Stimulated activated effector memory CD8-positive, alpha-beta T cell treated with anti-CD3 and anti-CD28 coated beads, Interleukin-12 subunit alpha, Interleukin-12 subunit beta, amount 100 ng/mL, for 72 hours (primary cell): ENCODE measurements at regions not wholly inside any gene's neighbourhood (a gene's known extent, or its start where the extent isn't known, plus 50 kb on each side); places are given as distances from the start of the nearest gene placed in this dataset.

ENCODE experiments used
- ATAC-seq: fragments of 150-1000 bp; cut with Tn5 transposase; 2 replicates; pipeline ENCODE4 v1.10.0; 2021
- DNase-seq, 2 donors: peaks; one replicate each; pipeline ENCODE4 v3.0.0; 2021 to 2022; ENCODE audit warnings: low spot score in 2 of 2
- H3K27ac Mint-ChIP-seq: one replicate; pipeline ENCODE4 v1.8.0; 2022; ENCODE audit warnings: mild to moderate bottlenecking, mixed read lengths
- H3K36me3 Mint-ChIP-seq: one replicate; pipeline ENCODE4 v1.8.0; 2022; ENCODE audit warnings: mild to moderate bottlenecking, mixed read lengths
- H3K4me1 Mint-ChIP-seq: one replicate; pipeline ENCODE4 v1.8.0; 2022; ENCODE audit warnings: mixed read lengths
- H3K4me3 Mint-ChIP-seq: one replicate; pipeline ENCODE4 v1.8.0; 2022; ENCODE audit warnings: mild to moderate bottlenecking, mixed read lengths
- H3K9me3 Mint-ChIP-seq: one replicate; pipeline ENCODE4 v1.8.0; 2022; ENCODE audit warnings: mixed read lengths

DNA sequence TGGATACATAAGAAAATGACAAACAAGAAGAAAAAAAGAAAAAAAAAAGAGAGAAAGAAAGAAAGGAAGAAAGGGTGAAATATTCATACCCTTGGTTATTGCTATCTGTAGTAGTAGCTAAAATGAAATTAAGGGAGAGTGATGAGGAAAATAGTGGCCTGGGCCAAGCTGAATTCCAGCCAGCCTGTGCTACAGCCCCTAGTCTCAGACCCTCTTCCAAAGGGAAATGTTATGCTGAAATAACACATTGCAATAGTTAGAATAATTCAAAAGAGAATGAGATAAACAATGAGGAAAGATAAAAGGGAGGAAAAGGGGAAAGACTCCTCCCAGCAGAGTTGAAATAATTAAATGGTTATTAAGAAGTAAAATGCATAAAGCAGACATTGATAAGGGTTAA lies 268.4 kb upstream of the ROBO1 start:
- DNase-seq (no peak), ATAC-seq (no peak)
- Mint-ChIP-seq H3K4me1 (no peaks in the 10 kb centered on the region), H3K27ac (no peak overlapping the region), H3K4me3 (no peak overlapping the region), H3K9me3 (peaks cover 12% of the 10 kb centered on the region), H3K36me3 (no peaks in the 10 kb centered on the region)

DNA sequence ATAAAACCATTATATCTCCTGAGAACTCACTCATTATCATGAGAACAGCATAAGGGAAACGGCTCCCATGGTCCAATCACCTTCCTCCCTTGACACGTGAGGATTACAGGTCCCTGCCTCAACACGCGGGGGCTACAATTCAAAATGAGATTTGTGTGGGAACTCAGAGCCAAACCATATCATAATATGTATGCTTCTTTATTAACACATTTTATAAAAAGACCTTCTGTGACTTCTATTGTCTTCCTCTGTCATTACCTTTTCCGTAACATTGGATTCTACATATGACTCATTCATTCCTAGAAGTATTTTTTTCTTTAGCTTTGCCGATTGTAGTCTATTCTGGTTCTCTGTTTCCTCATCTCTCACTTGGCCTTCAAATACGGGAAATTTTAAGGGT lies 267.2 kb upstream of the ROBO1 start:
- no peak overlapping the region for H3K27ac Mint-ChIP-seq
- no peak overlapping the region for H3K4me3 Mint-ChIP-seq
- DNase-seq: no peak
- no peaks in the 10 kb centered on the region for H3K36me3 Mint-ChIP-seq
- no peak for ATAC-seq
- peaks cover 12% of the 10 kb centered on the region for H3K9me3 Mint-ChIP-seq
- no peaks in the 10 kb centered on the region for H3K4me1 Mint-ChIP-seq

GRCh38 chr3:80023010-80023409 lies 255.2 kb upstream of the ROBO1 start:
- ATAC-seq (no peak), DNase-seq (no peak)
- Mint-ChIP-seq H3K9me3 (peaks cover 15% of the 10 kb centered on the region), H3K4me1 (no peaks in the 10 kb centered on the region), H3K4me3 (no peak overlapping the region), H3K27ac (no peak overlapping the region), H3K36me3 (no peaks in the 10 kb centered on the region)

DNA sequence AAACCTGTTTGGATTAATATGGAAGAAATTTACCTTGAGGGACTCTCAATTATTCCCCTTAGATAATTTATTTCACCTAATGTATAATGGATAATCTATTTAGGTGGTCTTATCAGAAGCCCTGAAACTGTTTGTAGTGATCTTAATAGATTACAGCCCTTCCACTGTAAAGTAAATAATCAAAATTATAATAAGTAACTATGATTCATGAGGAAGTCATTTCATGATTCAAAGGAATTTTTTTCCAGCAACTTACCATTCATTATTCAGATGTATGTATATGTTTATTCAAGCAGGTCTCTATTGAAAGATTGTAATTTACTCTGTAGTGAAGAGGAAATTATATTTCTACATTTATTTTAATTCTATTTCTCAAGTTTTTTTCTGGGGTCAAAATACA lies 250.6 kb upstream of the ROBO1 start:
- no peak for ATAC-seq
- H3K9me3 Mint-ChIP-seq: peaks cover 11% of the 10 kb centered on the region
- no peak overlapping the region for H3K27ac Mint-ChIP-seq
- H3K36me3 Mint-ChIP-seq: no peaks in the 10 kb centered on the region
- H3K4me3 Mint-ChIP-seq: no peak overlapping the region
- H3K4me1 Mint-ChIP-seq: no peaks in the 10 kb centered on the region
- DNase-seq: no peak

DNA sequence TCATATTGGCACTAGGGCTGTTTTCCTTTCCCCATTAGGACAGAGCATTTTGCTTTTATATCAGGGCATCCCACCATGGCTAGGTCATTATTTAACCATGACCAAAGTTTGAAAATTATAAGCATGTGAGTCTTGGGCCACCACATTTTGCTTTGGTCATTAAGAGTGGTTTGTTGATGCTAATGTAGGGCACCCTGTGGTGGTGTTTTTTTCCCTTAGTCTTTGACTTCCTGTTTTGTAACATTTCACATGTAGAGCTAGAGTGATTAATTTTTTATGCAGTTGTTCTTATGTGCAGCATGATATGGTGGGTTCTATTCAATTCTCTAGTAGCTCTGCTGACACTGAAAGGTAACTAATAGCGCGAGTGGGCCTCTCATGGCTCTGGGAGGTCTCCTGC lies 249.6 kb upstream of the ROBO1 start:
- no peak overlapping the region for H3K27ac Mint-ChIP-seq
- ATAC-seq: no peak

DNA sequence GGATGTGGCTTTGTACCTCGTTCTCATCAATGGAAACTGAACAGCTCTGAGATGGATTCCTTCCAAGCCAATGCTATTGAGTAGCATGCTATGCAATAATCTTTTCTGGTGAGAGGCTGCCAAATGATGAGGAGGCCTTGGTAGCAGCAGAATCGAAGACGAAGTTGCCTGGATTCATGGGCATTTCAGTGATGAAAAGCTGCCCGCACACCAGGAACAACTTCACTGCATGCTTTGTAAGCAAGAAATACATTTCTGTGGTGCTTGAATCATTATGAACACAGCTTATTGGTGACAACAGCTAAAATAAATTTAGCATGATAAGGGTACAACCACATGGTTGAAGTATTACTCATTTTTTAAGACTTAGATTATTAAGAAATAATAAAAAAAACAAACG lies 246.8 kb upstream of the ROBO1 start:
- ATAC-seq (no peak), DNase-seq (no peak)
- Mint-ChIP-seq H3K4me3 (no peak overlapping the region), H3K36me3 (no peaks in the 10 kb centered on the region), H3K27ac (no peak overlapping the region), H3K9me3 (peaks cover 4% of the 10 kb centered on the region), H3K4me1 (no peaks in the 10 kb centered on the region)

More for the DNA sequence above, 249.6 kb upstream of the ROBO1 start:
- H3K4me1 Mint-ChIP-seq: no peaks in the 10 kb centered on the region
- no peaks in the 10 kb centered on the region for H3K36me3 Mint-ChIP-seq
- no peak for DNase-seq
- H3K4me3 Mint-ChIP-seq: no peak overlapping the region
- peaks cover 11% of the 10 kb centered on the region for H3K9me3 Mint-ChIP-seq

- no peak overlapping the region for H3K4me3 Mint-ChIP-seq
Observed at GRCh38 chr3:80010021-80010571, 242.3 kb upstream of the ROBO1 start.

GRCh38 chr3:80007522-80007921 lies 239.7 kb upstream of the ROBO1 start:
- Mint-ChIP-seq H3K27ac (no peak overlapping the region), H3K36me3 (no peaks in the 10 kb centered on the region), H3K9me3 (peaks cover 10% of the 10 kb centered on the region), H3K4me3 (no peak overlapping the region), H3K4me1 (no peaks in the 10 kb centered on the region)
- DNase-seq (no peak), ATAC-seq (no peak)

More at GRCh38 chr3:80010021-80010571, 242.3 kb upstream of the ROBO1 start:
- DNase-seq: no peak
- no peak for ATAC-seq
- Mint-ChIP-seq H3K4me1 (no peaks in the 10 kb centered on the region), H3K36me3 (no peaks in the 10 kb centered on the region), H3K9me3 (peaks cover 10% of the 10 kb centered on the region), H3K27ac (no peak overlapping the region)

- ATAC-seq: no peak
- Mint-ChIP-seq H3K27ac (no peak overlapping the region), H3K36me3 (no peaks in the 10 kb centered on the region), H3K4me3 (no peak overlapping the region), H3K4me1 (no peaks in the 10 kb centered on the region), H3K9me3 (peaks cover 10% of the 10 kb centered on the region)
- no peak for DNase-seq
Observed at GRCh38 chr3:80006315-80006714, 238.5 kb upstream of the ROBO1 start.

DNA sequence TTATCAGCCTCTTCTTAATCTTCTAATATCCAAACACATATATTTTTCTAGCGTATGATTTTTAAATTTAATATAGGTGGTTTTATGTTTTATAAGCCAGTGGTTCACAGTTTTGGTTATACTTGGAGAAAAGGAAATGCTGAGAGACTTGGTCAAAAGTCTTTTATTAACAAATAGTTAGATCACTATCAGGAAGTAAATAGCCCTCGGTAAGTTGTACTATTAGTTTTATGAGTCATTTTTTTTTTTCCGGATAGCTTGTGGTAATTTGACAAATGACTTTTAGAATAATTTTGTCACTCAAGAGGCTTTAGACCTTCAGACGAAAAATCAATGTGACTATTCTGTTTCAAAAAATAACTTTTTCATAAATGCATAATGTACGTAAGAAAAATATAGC lies 232.2 kb upstream of the ROBO1 start:
- Mint-ChIP-seq H3K9me3 (peaks cover 6% of the 10 kb centered on the region), H3K27ac (no peak overlapping the region), H3K4me1 (no peaks in the 10 kb centered on the region), H3K4me3 (no peak overlapping the region), H3K36me3 (no peaks in the 10 kb centered on the region)
- no peak for ATAC-seq
- DNase-seq: no peak

- no peak overlapping the region for H3K27ac Mint-ChIP-seq
- ATAC-seq (no peak), DNase-seq (no peak)
- peaks cover 12% of the 10 kb centered on the region for H3K9me3 Mint-ChIP-seq
- H3K4me3 Mint-ChIP-seq: no peak overlapping the region
- no peaks in the 10 kb centered on the region for H3K36me3 Mint-ChIP-seq
- H3K4me1 Mint-ChIP-seq: no peaks in the 10 kb centered on the region
Observed at GRCh38 chr3:79994397-79994796, 226.6 kb upstream of the ROBO1 start.

GRCh38 chr3:79986338-79986737 lies 218.5 kb upstream of the ROBO1 start:
- ATAC-seq (no peak), DNase-seq (no peak)
- no peak overlapping the region for H3K27ac Mint-ChIP-seq
- no peaks in the 10 kb centered on the region for H3K4me1 Mint-ChIP-seq
- no peaks in the 10 kb centered on the region for H3K36me3 Mint-ChIP-seq
- H3K4me3 Mint-ChIP-seq: no peak overlapping the region
- H3K9me3 Mint-ChIP-seq: peaks cover 17% of the 10 kb centered on the region

- ATAC-seq: no peak
- H3K9me3 Mint-ChIP-seq: peaks cover 17% of the 10 kb centered on the region
- H3K4me1 Mint-ChIP-seq: no peaks in the 10 kb centered on the region
- no peak overlapping the region for H3K4me3 Mint-ChIP-seq
- DNase-seq: no peak
- no peaks in the 10 kb centered on the region for H3K36me3 Mint-ChIP-seq
- H3K27ac Mint-ChIP-seq: no peak overlapping the region
Observed at GRCh38 chr3:79985816-79986215, 218.0 kb upstream of the ROBO1 start.

GRCh38 chr3:79983118-79983517 lies 215.3 kb upstream of the ROBO1 start:
- Mint-ChIP-seq H3K4me1 (no peaks in the 10 kb centered on the region), H3K4me3 (no peak overlapping the region)

GRCh38 chr3:79979990-79980389 lies 212.2 kb upstream of the ROBO1 start:
- Mint-ChIP-seq H3K4me1 (no peaks in the 10 kb centered on the region), H3K36me3 (no peaks in the 10 kb centered on the region), H3K27ac (no peak overlapping the region), H3K9me3 (peaks cover 32% of the 10 kb centered on the region), H3K4me3 (no peak overlapping the region)
- ATAC-seq: no peak
- DNase-seq: no peak

More at GRCh38 chr3:79983118-79983517, 215.3 kb upstream of the ROBO1 start:
- no peak overlapping the region for H3K27ac Mint-ChIP-seq
- ATAC-seq (no peak), DNase-seq (no peak)
- H3K36me3 Mint-ChIP-seq: no peaks in the 10 kb centered on the region
- peaks cover 20% of the 10 kb centered on the region for H3K9me3 Mint-ChIP-seq

- Mint-ChIP-seq H3K9me3 (peaks cover 24% of the 10 kb centered on the region), H3K4me1 (no peaks in the 10 kb centered on the region), H3K36me3 (no peaks in the 10 kb centered on the region), H3K4me3 (no peak overlapping the region), H3K27ac (no peak overlapping the region)
- DNase-seq: no peak
- no peak for ATAC-seq
Observed at GRCh38 chr3:79976466-79976865, 208.7 kb upstream of the ROBO1 start.
